ENCODE measurements at regions not wholly inside any gene's neighbourhood (a gene's known extent, or its start where the extent isn't known, plus 50 kb on each side); places are given as distances from the start of the nearest gene placed in this dataset.

GRCh38 chr4:35423104-35423503, 821.2 kb downstream of the ARAP2 start:
- Histone ChIP-seq H3K4me2 (ENCODE audit: low read length) (no peak overlapping the region), H3K79me2 (ENCODE audit: insufficient read depth, low read length) (no peaks in the 10 kb centered on the region), H4K20me1 (ENCODE audit: insufficient read depth) (no peaks in the 10 kb centered on the region), H3K27ac (ENCODE audit: low read depth, low read length) (no peak overlapping the region), H3K9me2 (ENCODE audit: insufficient read depth) (0 out of 2 replicates have a peak, but pooled peaks cover 3% of the 10 kb centered on the region), H3K36me3 (ENCODE audit: control insufficient read depth in 1 of 2, insufficient read depth in 2 of 2, low read length in 2 of 2) (no peaks in the 10 kb centered on the region), H2AFZ (ENCODE audit: low read depth, low read length, poor library complexity, severe bottlenecking) (no peak overlapping the region), H3K4me1 (ENCODE audit: control insufficient read depth in 1 of 2, insufficient read depth in 2 of 2, low read length in 2 of 2) (no peaks in the 10 kb centered on the region), H3K27me3 (ENCODE audit: insufficient read depth, low read length) (no peaks in the 10 kb centered on the region), H3K9ac (ENCODE audit: low read length) (no peak overlapping the region), H3K9me3 (ENCODE audit: control insufficient read depth in 1 of 2, insufficient read depth in 1 of 2, low read depth in 1 of 2, low read length in 2 of 2) (no peaks in the 10 kb centered on the region), H3K4me3 (replicated peaks in 1 of 2; ENCODE audit: low read depth in 1 of 2, low read length in 2 of 2) (no peak overlapping the region)
- no peak for TF ChIP-seq SP1 (IDR thresholded peaks at IDR 0.05; ENCODE audit: low read depth)
- no peak for TF ChIP-seq RAD21 (IDR thresholded peaks at IDR 0.05; ENCODE audit: low read depth)
- TF ChIP-seq MAX (IDR thresholded peaks at IDR 0.05), result no peak
- no peak for TF ChIP-seq CTCF (IDR thresholded peaks at IDR 0.05 in 2 of 3, conservative IDR thresholded peaks at IDR 0.05 in 1 of 3; ENCODE audit: borderline replicate concordance in 1 of 3, insufficient read depth in 1 of 3, low read depth in 2 of 3, low read length in 2 of 3)
- no peak for TF ChIP-seq EZH2 (IDR thresholded peaks at IDR 0.05)
- POLR2A ChIA-PET, result no interaction called here
- DNase-seq (ENCODE audit: low read depth, low spot score) (no peak), ATAC-seq (no peak)
- CTCF ChIA-PET, result no interaction called here
- RAD21 ChIA-PET (ENCODE audit: low non-redundant PET in 1 of 2, low total read pairs in 2 of 2, uncharacterized antibody in 2 of 2, unreplicated experiment in 2 of 2), result no interaction called here
- intact Hi-C loops (cut with micrococcal nuclease), result no loop called here
- BruUV-seq (replicated peaks), result no TSS peak

GRCh38 chr4:35447474-35447873, 796.8 kb downstream of the ARAP2 start:
- no peaks in the 10 kb centered on the region for H4K20me1 ChIP-seq (ENCODE audit: insufficient read depth)
- H3K79me2 ChIP-seq (ENCODE audit: insufficient read depth, low read length), result no peaks in the 10 kb centered on the region
- DNase-seq (ENCODE audit: low read depth, low spot score) (no peak), ATAC-seq (no peak)
- no peaks in the 10 kb centered on the region for H3K4me1 ChIP-seq (ENCODE audit: control insufficient read depth in 1 of 2, insufficient read depth in 2 of 2, low read length in 2 of 2)
- no peak for TF ChIP-seq FOSL1 (IDR thresholded peaks at IDR 0.05; ENCODE audit: low read depth)
- H2AFZ ChIP-seq (ENCODE audit: low read depth, low read length, poor library complexity, severe bottlenecking), result no peak overlapping the region
- ChIA-PET POLR2A (no interaction called here), RAD21 (ENCODE audit: low non-redundant PET in 1 of 2, low total read pairs in 2 of 2, uncharacterized antibody in 2 of 2, unreplicated experiment in 2 of 2) (no interaction called here), CTCF (no interaction called here)
- H3K36me3 ChIP-seq (ENCODE audit: control insufficient read depth in 1 of 2, insufficient read depth in 2 of 2, low read length in 2 of 2), result no peaks in the 10 kb centered on the region
- peaks cover 0 to 5% of the 10 kb centered on the region in 2 experiments; a peak in 2 of 4 replicates for H3K9me3 ChIP-seq (ENCODE audit: control insufficient read depth in 1 of 2, insufficient read depth in 1 of 2, low read depth in 1 of 2, low read length in 2 of 2)
- intact Hi-C loops (cut with micrococcal nuclease), result no loop called here
- no peak overlapping the region for H3K4me2 ChIP-seq (ENCODE audit: low read length)
- H3K27me3 ChIP-seq (ENCODE audit: insufficient read depth, low read length), result no peaks in the 10 kb centered on the region
- no peak overlapping the region for H3K27ac ChIP-seq (ENCODE audit: low read depth, low read length)
- H3K9me2 ChIP-seq (ENCODE audit: insufficient read depth), result no peaks in the 10 kb centered on the region
- no TSS peak for BruUV-seq (replicated peaks)
- H3K4me3 ChIP-seq (replicated peaks in 1 of 2; ENCODE audit: low read depth in 1 of 2, low read length in 2 of 2), result no peak overlapping the region
- no peak overlapping the region for H3K9ac ChIP-seq (ENCODE audit: low read length)

Data from HCT116 (cell line).